Brain pericyte (primary cell): ENCODE measurements at regions not wholly inside any gene's neighbourhood (a gene's known extent, or its start where the extent isn't known, plus 50 kb on each side); places are given as distances from the start of the nearest gene placed in this dataset.
"Not testable (repeated sequence)": the region's sequence is repeated elsewhere in the genome, so short reads cannot be mapped to it uniquely, and the experiment has no call there.

Experiments
- DNase-seq: peaks from one replicate; pipeline ENCODE4 v3.0.0-alpha.2; 2012; ENCODE audit warnings: low read depth, low spot score

- no peak for DNase-seq
Observed at GRCh38 chr6:169406804-169407203, 153.2 kb upstream of the THBS2 start.

- DNase-seq = no peak
Observed at GRCh38 chr6:169406034-169406433, 152.4 kb upstream of the THBS2 start.

GRCh38 chr6:169404828-169405227, 151.2 kb upstream of the THBS2 start:
- DNase-seq = no peak

GRCh38 chr6:169398342-169399105, 144.9 kb upstream of the THBS2 start:
- no peak for DNase-seq

- DNase-seq = no peak
Observed at GRCh38 chr6:169397684-169398083, 144.0 kb upstream of the THBS2 start.

GRCh38 chr6:169396554-169397163, 143.0 kb upstream of the THBS2 start:
- DNase-seq = no peak

- DNase-seq = not testable (repeated sequence)
Observed at GRCh38 chr6:169396009-169396539, 142.4 kb upstream of the THBS2 start.

GRCh38 chr6:169395080-169395805, 141.6 kb upstream of the THBS2 start:
- no peak for DNase-seq

- DNase-seq = no peak
Observed at GRCh38 chr6:169393753-169394152, 140.1 kb upstream of the THBS2 start.

- no peak for DNase-seq
Observed at GRCh38 chr6:169391473-169392071, 137.9 kb upstream of the THBS2 start.

GRCh38 chr6:169388395-169389166, 134.9 kb upstream of the THBS2 start:
- no peak for DNase-seq

- no peak for DNase-seq
Observed at GRCh38 chr6:169387809-169388383, 134.2 kb upstream of the THBS2 start.

GRCh38 chr6:169386411-169387057, 132.9 kb upstream of the THBS2 start:
- DNase-seq = no peak

GRCh38 chr6:169385237-169385880, 131.7 kb upstream of the THBS2 start:
- DNase-seq = no peak

GRCh38 chr6:169384291-169384690, 130.6 kb upstream of the THBS2 start:
- DNase-seq = no peak

- no peak for DNase-seq
Observed at GRCh38 chr6:169383265-169383664, 129.6 kb upstream of the THBS2 start.

- no peak for DNase-seq
Observed at GRCh38 chr6:169382735-169383134, 129.1 kb upstream of the THBS2 start.

GRCh38 chr6:169381988-169382387, 128.3 kb upstream of the THBS2 start:
- DNase-seq = no peak

GRCh38 chr6:169380493-169380892, 126.8 kb upstream of the THBS2 start:
- no peak for DNase-seq
